Upper lobe of left lung (tissue), 4 donors: ENCODE measurements at regions not wholly inside any gene's neighbourhood (a gene's known extent, or its start where the extent isn't known, plus 50 kb on each side); places are given as distances from the start of the nearest gene placed in this dataset.
"Not testable (repeated sequence)": the region's sequence is repeated elsewhere in the genome, so short reads cannot be mapped to it uniquely, and the experiment has no call there.

ENCODE experiments used
- POLR2A ChIP-seq, 4 donors: fragments of 450-650 bp; IDR thresholded peaks; one replicate each; pipeline ENCODE4 v1.5.1; 2016 to 2017; ENCODE audit warnings: antibody characterized with exemption in 4 of 4, mild to moderate bottlenecking in 2 of 4
- TF ChIP-seq, protein P1 (sequence below), 6 experiments: fragments of 450-650 bp in 4 of 6; fragments of 200-600 bp in 2 of 6; sonication (generic) in 2 of 6; IDR thresholded peaks; one replicate each; pipeline ENCODE4 v1.5.1; 2016 to 2019; ENCODE audit warnings: antibody characterized with exemption in 6 of 6

DNA sequence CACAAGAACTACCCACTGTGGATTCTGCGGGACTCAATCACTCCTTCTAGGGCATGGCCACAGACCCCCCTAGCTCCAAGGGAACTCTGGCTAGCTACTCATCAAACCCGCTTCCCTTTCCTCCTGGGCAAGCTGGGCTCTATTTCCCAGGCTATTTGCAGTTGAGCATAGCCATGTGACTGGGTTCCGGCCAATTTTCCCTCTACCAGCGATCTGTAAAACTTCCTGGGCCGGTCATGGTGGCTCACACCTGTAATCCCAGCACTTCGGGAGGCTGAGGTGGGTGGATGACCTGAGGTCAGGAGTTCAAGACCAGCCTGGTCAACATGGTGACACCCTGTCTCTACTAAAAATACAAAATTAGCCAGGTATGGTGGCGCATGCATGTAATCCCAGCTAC lies 214.9 kb upstream of the IRF2BP2 start:
- not testable (repeated sequence) for TF ChIP-seq POLR2A (IDR thresholded peaks at IDR 0.05)
- TF ChIP-seq, protein P1, sequence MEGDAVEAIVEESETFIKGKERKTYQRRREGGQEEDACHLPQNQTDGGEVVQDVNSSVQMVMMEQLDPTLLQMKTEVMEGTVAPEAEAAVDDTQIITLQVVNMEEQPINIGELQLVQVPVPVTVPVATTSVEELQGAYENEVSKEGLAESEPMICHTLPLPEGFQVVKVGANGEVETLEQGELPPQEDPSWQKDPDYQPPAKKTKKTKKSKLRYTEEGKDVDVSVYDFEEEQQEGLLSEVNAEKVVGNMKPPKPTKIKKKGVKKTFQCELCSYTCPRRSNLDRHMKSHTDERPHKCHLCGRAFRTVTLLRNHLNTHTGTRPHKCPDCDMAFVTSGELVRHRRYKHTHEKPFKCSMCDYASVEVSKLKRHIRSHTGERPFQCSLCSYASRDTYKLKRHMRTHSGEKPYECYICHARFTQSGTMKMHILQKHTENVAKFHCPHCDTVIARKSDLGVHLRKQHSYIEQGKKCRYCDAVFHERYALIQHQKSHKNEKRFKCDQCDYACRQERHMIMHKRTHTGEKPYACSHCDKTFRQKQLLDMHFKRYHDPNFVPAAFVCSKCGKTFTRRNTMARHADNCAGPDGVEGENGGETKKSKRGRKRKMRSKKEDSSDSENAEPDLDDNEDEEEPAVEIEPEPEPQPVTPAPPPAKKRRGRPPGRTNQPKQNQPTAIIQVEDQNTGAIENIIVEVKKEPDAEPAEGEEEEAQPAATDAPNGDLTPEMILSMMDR (IDR thresholded peaks at IDR 0.05), result not testable (repeated sequence)
